OCI-M2 (cell line): ENCODE measurements at regions not wholly inside any gene's neighbourhood (a gene's known extent, or its start where the extent isn't known, plus 50 kb on each side); places are given as distances from the start of the nearest gene placed in this dataset.

ENCODE experiments used
- DNase-seq: peaks from one replicate; lab custom pipeline; 2025; ENCODE audit not compliant: unreplicated experiment; lab: John Stamatoyannopoulos, UW

DNA sequence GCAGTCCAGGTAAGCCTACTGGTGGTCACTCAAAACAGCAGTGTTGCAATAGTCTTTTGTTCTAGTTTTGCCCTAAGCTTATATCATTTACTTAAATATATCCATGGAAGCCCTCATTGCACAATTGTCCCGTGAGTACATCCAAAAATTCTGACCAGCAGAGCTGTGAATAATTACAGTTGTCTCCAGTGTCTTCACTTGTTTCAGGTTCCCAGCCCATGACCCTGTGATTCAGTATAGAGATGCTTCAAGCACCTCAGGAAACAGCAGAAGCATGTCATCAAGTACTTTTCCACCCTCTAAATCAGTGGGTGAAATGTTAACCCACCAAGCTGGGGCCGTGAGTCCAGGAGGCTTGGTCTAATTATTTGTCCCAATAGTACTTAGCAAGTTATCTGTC, 214.9 kb upstream of the RPS6KA3 start:
- no peak for DNase-seq

DNA sequence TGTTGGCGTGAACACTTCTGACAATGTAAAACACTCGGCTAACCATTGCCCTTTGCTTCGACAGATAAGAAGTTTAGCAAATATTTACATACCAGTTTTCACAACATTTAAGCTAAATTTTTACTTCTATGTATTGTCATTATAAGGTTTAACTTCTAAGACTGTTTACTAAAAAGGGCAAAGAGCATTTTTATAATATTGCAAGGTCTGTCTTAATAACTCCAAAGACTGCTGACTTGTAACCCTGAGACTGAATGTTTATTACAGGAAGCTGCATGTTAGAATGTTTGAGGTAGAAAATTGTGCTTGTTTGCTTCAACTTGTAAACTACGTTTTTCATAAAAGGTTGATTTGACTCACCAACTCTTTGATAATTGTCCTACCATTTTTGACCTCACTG, 213.2 kb upstream of the RPS6KA3 start:
- DNase-seq, result no peak

DNA sequence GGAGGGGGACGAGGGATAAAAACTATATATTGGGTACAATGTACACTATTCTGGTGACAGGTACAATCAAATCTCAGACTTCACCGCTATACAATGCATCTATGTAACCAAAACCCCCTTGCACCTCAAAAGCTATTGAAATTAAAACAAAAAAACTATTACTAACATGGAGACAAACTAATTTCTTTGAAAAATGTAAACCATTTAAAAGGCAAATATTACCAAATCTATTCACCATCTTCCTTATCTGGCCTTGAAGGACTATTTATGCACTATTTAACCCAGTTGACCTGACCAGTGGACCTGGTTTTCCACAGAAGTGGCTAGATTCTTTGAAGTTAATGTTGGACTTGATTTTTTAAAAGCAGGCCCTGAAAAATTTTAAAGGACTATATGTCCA, 212.3 kb upstream of the RPS6KA3 start:
- no peak for DNase-seq

DNA sequence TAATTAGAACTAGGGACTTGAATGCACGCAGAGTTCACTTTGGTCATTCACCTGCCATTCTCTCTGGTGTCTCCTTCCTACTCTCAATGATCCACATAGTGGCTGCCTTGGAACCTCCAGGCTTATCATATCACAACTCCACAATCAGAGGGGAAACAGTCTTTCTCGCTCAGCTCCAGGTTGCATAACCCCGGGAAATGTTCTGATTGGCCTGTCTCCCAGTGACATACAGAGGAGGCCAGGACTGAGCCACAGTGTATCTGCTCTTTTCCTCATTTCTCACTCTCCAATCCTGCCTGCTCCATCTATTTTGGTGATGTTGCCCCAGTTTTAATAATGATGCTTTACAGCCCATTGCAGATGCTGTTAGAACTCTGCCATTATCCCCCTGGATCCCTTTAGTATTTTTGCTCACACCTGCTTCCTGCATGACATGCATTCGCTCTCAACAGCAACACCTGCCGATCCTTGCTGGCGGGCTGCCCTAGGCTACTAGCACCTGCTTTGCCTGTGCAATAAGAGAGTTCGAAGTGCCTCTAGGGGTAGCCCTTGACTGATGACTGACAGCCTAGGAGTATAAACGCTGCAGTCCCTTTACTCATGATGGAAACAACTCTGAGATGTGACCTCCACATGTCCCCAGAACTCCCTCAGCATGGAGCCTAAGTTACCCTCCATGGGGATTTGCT, 211.3 kb upstream of the RPS6KA3 start:
- DNase-seq, result no peak

DNA sequence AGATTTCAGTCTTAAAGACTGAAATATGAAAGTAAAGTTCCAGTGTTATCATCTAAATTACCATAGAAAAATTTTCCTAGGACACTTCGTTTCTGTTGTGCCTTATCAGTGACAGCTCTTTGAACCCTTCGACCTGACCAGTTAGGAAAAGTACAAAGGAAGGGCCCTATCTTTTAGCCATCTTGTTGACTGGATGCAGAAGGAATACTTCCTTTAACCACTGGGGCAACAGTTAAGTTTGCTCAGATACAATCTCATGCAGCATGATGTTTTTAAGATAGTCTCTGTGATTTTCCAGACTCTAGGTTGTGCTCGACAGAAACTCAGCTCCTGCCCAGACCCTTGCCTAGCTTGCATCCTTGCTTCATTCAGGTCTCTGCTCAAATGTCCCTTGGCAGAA, 210.5 kb upstream of the RPS6KA3 start:
- DNase-seq, result no peak

DNA sequence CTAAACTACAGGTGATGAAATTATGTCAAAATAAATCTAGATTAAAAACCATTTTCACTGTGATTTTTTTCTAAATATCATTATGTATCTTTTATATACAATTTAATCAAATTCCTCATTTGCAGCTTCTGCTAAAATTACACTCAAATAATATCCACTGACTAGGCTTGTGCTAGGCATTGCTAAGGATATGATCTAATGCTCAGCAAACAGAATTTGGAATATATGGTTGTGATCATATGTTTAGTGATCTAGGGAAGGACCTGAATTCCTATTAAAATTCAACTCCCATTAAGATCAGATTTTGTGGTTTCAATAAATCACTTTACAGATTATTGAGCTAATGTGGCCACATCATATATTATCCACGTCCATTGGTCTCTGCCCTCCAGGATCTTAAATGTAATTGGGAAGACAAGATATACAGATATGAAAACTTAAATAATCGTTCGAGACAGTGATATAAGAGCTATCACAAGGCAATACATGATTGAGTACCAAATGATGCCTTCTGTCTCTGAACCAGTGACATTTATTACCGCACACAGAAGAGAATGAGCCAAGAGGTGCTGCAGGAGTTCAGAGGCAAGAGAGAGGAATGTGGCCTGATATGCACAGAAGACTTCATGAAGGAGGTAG, 206.0 kb upstream of the RPS6KA3 start:
- DNase-seq, result no peak

DNA sequence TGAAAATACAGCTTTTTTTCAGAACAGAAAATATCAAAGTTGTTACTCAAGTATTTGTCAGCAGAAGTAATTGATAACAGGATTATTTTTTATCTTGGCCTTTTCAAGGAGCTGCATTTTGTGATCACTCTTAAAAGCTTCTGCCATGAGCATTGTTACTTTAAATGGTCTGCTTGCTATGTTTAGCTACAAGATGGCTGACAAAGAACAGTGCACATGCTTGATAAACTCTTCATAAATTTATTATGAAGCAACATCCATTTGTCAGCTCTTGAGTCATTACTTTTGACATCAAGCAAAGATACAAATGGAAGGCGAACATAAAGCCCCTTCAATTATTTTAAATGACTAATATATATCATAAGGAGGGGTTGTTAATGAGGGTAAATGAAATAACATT, 205.4 kb upstream of the RPS6KA3 start:
- no peak for DNase-seq

DNA sequence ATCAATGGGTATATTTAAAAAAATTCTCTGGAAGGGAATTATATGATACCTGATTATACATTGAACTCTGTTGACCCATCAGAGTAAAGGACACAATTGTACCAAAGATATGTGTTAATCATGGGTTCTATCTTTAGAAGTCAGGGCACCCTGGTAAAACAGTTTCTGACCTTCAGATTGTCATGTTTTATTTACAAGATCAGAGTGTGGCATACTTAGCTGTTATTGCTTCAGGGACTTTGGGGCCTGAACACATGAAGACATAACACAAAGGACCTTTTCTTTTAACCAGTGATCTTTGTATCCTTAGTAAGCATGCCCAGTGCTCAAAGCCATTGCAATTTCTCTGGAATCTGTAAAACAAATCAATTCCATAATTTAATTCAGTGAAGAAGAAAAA, 204.8 kb upstream of the RPS6KA3 start:
- no peak for DNase-seq

DNA sequence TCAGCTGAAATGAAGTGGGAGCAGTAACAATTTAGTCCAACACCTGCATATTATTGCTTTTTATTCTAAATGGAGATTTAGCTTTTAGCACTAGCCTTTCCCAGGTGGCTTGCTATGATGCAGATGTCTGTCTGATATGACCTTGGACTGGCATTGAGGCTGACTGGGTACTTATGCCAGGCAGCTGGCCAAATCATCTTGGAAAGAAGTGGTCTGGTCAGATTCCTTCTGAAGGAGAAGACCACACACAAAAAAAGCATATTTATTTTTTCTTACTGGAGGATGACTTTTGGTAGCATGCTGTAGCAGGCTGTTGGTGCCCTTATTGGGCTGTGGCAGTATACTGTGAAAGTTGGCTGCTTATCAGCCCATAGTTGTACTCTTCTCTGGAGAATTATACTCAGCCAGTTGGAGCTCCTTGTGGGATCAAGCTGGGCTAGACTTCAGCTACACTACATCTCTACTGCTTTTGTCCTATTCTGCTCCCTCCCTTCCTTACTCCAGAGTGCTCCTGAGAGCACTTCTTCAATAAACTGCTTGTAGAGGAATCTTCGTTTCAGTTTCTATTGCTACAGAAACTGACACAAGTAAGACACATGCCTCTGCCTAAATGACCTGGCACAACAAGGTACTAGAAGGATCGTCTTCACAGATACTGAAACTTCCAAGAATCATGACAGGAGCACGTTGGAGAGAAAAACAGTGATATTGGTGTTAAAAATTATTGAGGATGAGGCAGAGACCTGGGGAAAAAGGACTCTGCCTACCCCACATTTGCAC, 196.8 kb upstream of the RPS6KA3 start:
- DNase-seq, result no peak

DNA sequence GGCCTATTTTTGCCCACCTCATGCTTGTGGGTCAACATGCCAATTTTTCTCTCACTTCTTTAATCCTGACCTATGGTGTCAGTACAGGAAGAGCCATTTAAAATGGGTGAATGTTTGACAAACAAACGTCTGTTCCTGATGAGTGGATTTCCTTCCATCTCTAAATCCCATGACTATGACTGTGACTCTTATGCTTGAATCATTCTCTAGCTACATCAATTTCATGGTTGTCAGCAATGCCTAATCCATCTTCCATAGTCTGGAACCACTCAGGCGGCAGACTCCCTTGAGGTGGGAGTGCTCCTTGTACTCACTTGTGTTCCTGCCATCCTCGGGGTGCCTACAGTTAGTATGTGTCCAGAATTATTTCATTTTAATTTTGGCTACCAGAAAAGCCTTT, 194.9 kb upstream of the RPS6KA3 start:
- no peak for DNase-seq

DNA sequence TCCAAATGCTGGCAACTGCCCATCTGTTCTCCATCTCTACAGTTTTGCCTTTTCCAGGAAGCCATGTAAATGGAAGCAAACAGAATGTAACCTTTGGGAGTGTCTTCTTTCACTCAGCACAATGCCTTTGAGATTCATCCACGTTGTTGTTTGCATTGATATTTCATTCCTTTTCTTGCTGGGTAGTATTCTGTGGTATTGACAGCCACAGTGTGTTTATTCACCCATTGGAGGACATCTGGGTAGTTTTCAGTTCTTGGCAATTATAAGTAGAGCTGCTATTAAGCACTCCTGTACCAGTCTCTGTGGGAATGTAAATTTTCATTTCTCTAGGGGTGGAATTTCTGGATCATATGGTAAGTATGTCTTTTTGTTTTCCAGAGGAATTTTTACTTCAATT, 194.3 kb upstream of the RPS6KA3 start:
- DNase-seq, result no peak

DNA sequence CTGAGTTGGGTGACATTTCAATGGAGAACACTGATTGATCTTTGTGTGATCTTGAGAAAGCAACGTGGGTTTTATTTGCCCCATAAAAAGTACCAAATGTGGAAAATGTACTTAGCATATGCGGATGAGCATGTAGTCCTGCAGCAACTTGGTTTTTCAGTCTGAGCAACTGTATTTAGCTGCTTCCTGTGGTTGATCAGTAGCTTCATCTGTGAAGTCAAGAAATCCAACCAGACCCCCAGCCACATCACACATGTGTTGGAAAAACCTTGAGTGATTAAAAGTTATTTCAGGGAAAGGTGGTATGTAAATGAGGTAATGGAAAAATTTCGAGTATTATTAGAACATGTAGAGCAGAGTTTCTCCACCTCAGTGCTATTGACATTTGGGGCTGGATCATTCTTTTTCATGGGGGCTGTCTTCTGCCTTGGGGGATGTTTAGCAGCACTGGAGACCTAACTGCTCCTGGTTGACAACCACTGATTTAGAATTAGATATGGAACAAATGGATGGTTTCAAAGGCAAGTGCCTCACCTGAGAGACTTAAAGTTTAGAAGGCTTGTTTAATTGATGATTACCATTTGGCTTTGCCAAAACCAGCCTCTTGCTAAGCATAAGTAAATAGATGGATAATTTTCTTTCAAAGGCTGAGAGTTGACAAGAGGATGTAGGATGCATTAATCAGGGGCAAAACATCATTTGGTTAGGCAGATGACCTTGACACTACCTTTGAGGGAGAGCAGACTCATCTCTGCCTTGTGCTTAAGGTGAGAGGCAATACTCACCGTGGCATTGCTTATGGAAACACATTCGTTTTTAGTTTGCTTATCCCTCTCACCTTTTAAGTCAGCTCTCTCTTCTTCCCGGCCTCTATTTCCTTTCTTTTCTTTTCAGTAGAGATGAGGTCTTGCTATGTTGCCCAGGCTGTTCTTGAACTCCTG, 193.0 kb upstream of the RPS6KA3 start:
- no peak for DNase-seq

DNA sequence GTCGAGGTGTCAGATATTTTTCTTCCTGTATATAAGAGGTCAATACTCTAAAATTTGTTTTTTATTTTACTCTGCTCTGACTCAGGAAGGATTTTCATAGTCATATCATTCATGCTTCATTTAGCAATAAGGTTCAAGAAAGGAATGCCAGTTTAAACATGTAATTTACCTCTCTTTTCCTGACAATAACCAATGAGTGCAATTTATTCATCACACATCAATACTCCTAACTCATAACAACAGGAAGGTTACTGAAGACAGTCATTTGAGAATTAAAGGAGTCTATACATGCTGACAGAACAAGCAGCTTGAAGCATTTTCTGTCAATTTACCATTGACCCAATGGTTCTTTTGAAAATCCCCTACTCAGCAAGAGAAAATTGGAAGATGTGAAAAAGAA, 190.3 kb upstream of the RPS6KA3 start:
- DNase-seq, result no peak

DNA sequence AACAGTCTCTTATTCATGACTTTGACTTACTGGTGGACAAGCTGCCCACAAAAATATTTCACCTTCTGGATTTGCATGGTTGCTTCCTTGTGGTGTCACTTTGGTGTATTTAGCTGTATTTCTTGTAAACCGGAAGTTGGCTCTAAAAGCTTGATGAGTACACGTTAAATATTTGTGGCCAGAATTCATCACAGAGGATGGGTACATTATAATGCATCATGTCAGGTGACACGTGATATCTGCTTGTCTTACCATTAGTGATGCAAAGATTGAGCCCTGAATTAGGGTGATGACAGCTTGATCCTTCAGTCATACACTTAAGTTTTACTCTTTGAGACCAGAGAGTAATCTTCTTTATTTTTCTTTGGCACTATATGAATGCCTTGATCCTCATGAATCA, 188.3 kb upstream of the RPS6KA3 start:
- no peak for DNase-seq

DNA sequence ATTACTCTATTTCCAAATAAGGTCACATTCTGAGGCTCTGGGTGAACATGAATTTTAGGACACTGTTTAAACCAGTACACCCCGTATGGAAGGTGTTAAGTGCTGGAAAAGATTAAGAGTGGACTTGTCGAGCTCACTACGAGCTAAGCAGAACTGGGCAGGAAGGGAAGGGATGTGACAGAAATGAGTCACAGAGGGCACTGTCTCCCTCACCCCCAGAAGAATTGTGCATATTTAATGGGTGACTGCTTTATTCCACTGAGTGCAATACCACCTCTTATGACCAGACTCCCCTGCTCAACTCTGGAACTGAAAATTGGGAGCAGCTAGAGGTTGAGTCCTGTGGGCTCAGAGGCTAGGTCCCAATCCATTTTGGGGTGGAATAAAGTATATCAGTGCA, 187.4 kb upstream of the RPS6KA3 start:
- no peak for DNase-seq

DNA sequence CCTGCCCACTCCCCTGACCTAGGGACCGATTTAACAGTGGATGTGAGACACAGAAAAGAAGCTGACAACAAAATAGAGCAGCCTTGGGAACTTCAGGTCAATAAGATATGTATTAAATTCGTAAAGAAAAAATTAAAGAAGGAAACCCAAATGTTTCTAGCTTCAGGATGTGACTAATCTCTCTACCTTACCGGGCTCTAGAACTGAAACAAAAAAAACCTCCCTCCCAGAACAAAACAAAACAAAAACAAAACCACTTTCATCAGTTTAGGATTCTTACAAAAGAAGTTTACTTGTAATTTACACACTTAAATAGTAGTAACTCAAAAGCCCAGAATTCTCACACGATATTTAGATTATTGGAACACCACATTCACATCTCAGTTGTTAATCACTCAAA, 185.8 kb upstream of the RPS6KA3 start:
- DNase-seq, result no peak

DNA sequence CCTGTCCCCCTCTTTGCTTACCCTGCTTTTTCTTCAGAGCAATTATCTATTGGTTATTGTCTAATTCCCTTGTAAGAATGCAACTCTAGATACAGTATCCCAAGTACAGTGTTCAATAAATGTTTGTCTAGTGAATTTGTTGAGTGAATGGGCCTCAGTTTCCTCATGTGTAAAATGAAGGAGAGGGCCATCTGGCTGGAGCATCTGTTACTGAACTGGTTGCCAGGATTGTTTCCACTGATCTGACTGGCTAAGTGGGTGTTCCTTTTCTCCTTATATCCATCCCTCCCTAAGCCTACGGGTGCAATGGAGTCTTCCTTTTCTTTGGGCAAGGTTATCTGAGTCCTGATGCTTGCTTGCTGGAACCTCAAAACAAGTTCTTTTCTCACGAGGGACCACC, 185.2 kb upstream of the RPS6KA3 start:
- DNase-seq, result no peak

DNA sequence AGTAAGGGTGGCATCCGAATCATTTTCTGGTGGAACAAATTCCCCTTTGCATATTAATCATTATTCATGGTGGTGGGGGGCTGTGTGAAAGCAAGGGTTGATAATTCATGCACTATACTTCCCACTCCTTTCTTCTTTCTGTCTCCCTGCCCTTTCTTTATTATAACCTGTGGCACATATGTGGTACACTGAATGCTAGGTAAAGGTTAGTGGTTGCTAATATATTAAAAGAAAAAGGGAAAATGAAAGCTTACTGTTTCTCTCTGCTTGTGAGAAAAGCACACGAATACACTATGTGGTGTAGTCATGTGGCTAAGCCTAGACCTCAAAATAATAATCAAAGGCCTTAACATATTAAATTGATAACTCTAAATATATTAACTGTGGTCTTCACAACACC, 178.4 kb upstream of the RPS6KA3 start:
- DNase-seq, result no peak

DNA sequence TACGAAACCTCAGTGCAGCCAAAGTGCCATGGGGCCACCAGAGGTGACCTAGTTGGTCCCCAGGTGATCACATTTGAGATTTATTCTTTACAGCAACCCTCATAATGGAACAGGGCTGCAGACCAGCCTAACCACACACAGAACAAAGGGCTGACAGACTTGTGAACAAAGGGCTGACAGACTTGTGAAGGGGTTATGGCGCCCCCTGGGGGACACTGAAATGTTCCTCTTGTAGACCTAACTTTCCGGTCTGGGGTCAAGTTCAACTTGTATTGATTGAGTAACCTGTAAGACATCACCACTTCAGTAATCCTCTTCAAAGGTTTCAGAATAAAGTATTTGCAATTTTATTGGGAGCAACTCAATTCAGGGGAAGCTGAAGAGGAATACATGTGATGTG, 175.9 kb upstream of the RPS6KA3 start:
- no peak for DNase-seq

DNA sequence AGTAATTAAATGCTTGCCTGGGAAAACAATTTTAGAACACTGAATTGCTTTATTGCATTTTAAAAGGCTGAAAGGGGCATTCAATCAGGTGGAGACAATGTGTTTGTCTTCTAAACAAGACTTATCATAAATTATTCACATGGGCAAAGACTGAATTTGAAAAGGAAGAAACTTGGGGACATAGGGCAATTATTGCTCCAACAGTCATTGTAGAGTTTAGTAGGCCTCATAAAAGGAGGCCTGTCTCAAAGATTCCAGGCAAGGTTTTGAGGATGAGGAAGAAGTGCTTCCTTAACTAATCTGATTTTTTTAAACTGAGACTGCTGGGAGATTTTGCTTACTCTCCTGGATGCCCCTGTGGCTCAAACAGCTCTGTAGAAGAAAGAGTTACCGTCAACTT, 174.4 kb upstream of the RPS6KA3 start:
- DNase-seq, result no peak

DNA sequence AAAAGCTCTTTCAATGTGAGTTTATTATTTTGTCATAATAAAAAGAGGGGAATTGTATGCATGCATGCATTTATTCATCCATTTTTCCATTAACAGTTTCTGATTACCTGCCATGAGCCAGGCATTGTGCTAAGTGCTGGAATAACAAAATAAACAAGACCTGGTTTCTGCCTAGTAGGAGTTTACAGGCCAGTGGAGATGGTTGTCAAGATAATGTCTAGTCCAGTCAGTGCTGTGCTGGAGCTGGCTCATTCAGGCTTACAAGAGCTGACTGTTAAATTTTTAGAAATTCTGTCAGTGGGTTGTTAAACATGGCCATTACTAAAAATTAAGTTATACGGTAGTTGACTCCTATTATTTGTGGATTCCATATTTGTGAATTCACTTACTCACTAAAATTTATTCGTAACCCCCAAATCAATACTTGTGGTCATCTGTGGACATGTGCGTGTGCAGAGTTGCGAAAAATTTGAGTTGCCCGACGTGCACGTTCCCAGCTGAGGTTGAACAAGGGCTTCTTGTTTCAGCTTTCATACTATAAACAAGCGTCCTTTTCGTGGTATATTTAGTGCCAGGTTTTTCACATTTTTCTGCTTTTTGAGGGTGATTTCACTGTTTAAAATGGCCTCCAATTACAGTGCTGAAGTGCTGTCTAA, 172.3 kb upstream of the RPS6KA3 start:
- no peak for DNase-seq
